NCI-H2081 treated with DMSO at 0.1 percent for 48 hours (cell line): ENCODE measurements at regions not wholly inside any gene's neighbourhood (a gene's known extent, or its start where the extent isn't known, plus 50 kb on each side); places are given as distances from the start of the nearest gene placed in this dataset.
A peak's percentile ranks its signal among the peaks of the same experiment; 100 is the strongest.

ENCODE experiments used
- DNase-seq: peaks from one replicate; lab custom pipeline; 2025; lab: John Stamatoyannopoulos, UW

- DNase-seq = no peak
Measured at GRCh38 chr2:59449274-59449673, 1104.2 kb downstream of the BCL11A start.

DNA sequence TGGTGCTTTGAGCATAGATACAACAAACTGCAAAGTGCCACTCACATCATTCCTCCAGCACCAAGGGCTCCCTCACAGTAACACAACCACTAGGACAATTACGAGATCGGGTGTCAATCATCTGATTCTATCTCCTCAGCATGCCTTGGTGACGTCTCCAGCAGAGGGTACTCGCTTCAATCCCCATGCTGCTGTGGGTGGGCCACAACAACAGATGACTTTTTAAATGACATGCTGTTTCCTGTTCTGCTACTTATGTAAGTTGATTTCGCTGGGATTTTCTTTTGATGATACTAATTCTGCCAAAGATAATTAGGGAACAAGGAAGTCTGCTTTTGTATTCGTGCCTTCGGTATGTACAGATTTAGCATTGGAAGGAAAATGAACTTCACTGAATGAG lies 1113.0 kb downstream of the BCL11A start:
- DNase-seq = no peak

- DNase-seq = no peak
Measured at GRCh38 chr2:59435635-59436034, 1117.8 kb downstream of the BCL11A start.

- DNase-seq = no peak
Measured at GRCh38 chr2:59428940-59429339, 1124.5 kb downstream of the BCL11A start.

- no peak for DNase-seq
Measured at GRCh38 chr2:59427980-59428379, 1125.5 kb downstream of the BCL11A start.

DNA sequence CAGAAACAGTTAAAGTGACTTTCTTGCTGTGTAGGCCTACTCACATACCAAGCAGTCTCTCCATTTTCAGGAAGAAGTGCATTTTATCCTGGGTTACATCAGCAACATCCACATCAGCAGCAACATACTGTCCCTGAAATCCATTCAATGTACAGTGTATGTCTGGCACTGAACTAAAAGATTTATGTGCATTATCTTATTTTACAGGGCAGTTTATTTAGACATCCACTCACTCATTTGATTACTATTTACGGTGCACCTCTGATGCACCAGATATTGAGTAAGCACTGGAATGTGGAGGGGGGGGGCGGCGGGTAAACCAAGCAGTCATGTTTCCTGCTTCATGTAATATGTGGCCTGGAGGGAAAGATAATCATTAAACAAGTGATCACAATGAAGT lies 1128.2 kb downstream of the BCL11A start:
- no peak for DNase-seq

GRCh38 chr2:59413751-59414570 lies 1139.5 kb downstream of the BCL11A start:
- DNase-seq = no peak

GRCh38 chr2:59399126-59399525 lies 1154.3 kb downstream of the BCL11A start:
- no peak for DNase-seq

DNA sequence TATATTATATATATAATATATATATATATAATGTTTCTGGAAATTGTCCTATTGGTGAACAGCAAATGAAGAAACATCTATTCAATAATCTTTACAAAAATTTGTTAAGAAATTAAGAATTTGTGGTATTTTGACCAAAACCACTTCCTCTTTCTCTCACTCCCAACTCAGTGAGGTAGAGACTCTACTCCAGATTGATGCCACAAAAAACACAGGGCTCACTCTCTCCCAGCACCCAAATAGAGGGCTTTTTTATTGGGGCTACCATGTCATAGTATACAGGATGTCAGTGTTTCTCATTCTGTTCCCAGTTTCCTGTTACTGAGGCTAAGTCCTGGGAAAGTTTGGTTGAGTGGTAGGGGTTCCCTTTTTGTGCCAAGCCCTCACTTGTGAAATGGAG lies 1155.4 kb downstream of the BCL11A start:
- no peak for DNase-seq

DNA sequence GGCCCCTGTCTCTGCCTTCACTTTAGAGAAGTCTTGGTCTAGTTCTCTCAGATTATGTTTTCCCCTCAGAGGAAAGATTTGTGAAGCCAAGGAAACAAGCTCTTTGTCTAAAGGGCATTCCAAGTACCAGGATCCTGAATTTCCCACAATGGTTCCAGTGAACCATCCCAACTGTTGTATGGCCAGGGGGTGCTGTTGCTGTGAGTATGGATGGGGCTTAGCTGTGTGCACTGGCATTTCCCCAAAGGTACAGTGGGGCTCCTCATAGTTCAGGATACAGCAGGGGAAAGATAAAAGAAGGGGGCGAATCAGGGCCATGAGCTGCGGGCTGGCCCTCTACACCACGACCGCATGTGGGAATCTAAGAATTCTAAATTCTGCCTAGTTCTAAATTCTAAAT lies 1154.0 kb upstream of the FANCL start:
- DNase-seq = no peak

GRCh38 chr2:59391896-59392295 lies 1150.8 kb upstream of the FANCL start:
- no peak for DNase-seq

DNA sequence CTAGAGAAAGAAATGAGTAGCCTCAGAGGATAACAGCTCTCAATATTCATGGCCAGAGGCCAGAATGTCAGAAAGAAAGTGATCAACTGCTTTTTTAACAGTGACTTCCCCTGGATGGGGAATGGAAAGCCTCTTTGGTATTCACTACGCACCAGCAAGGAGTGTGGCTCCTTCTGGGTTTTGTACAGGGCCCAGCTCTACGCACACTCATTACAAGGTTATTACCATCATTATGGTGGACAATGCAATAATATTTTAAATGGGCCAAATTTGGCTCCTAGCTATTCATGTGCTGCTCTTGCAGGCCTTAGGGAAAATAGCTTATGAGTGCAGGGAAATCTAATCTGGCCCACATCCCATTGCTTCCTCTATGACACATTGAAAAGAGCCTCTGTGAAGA lies 1149.5 kb upstream of the FANCL start:
- no peak for DNase-seq

GRCh38 chr2:59389240-59389639 lies 1148.1 kb upstream of the FANCL start:
- DNase-seq = no peak

DNA sequence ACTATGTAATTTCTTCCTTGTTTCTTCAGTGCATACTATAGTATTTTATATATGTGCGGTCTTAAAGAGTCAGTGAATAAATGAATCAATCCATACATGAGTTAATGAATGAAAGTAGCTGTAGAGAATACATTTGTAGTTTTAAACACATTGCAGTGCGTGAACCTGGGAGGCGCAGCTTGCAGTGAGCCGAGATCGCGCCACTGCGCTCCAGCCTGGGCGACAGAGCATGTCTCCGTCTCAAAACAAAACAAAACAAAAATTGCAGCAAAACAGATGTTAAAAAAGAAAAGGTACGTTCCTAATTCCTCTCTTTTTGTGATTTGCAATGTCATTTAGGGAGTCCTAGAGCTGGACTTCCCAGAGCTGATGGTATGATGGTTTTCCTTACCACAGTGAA lies 1144.8 kb upstream of the FANCL start:
- DNase-seq = no peak

- peak; percentile 27 for DNase-seq
Measured at GRCh38 chr2:59383473-59383872, 1142.3 kb upstream of the FANCL start.

- DNase-seq = no peak
Measured at GRCh38 chr2:59378127-59378526, 1137.0 kb upstream of the FANCL start.

GRCh38 chr2:59366288-59366687 lies 1125.2 kb upstream of the FANCL start:
- DNase-seq = no peak

GRCh38 chr2:59354498-59354897 lies 1113.4 kb upstream of the FANCL start:
- no peak for DNase-seq

- no peak for DNase-seq
Measured at GRCh38 chr2:59353306-59353921, 1112.3 kb upstream of the FANCL start.

DNA sequence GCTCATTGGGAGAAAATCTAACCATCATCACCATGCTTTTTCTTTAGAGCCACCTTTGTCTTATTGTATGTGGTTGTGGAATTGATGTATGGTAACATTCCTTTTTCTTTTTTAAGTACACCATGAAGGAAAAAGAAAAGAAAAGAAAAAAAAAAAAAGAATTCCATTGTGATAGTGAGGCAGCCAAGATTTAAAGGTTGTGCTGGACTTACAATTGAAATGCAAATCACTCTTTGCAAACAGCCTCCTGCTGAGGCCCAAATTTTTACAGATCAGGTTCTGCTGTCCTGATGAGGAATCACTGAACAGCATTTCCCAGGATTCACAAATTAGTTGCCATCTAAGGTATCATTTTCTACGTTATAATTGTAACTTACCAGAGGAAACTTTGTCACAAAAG lies 1101.0 kb upstream of the FANCL start:
- DNase-seq = no peak

DNA sequence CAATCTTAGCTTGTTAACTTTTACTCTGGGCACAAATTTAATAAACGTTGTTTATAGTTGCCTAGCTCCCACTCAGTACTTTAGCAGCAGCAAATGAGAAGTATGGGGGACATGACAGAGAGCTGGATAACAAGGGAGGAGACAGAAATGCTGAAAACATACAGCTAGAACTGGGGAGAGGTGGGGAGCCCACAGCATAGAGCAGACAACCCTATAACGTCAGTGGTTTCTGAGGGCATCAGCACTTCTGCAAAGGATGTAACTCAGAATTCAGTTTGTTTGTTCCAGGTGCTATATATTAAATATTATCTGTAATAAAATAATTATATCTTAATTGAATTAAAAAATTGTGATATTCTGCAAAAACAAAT lies 1098.7 kb upstream of the FANCL start:
- no peak for DNase-seq

GRCh38 chr2:59339121-59339836 lies 1098.2 kb upstream of the FANCL start:
- DNase-seq = no peak

- no peak for DNase-seq
Measured at GRCh38 chr2:59333007-59333406, 1091.9 kb upstream of the FANCL start.
